Fibroblast of pulmonary artery (primary cell): ENCODE measurements at regions not wholly inside any gene's neighbourhood (a gene's known extent, or its start where the extent isn't known, plus 50 kb on each side); places are given as distances from the start of the nearest gene placed in this dataset.

ENCODE experiments used
- DNase-seq: peaks from one replicate; pipeline ENCODE4 v3.0.0-alpha.2; 2010; ENCODE audit warnings: low read depth
- H3K4me3 ChIP-seq: replicated peaks from 2 replicates; pipeline ENCODE4 v1.5.1; 2011; ENCODE audit warnings: low read depth, mild to moderate bottlenecking, control low read depth, low read length, moderate library complexity
- CTCF ChIP-seq: IDR thresholded peaks from 2 replicates; pipeline ENCODE4 v1.5.1; 2011; ENCODE audit warnings: mild to moderate bottlenecking, control low read depth, low read length, inconsistent platforms; ENCODE audit errors: missing control alignments

- no peak for TF ChIP-seq CTCF
- DNase-seq: no peak
- H3K4me3 ChIP-seq: no peak overlapping the region
These were observed 1010.6 kb downstream of the PCDH9 start for GRCh38 chr13:66219506-66219905.

- TF ChIP-seq CTCF: no peak
- DNase-seq: no peak
- no peak overlapping the region for H3K4me3 ChIP-seq
These were observed 1011.6 kb downstream of the PCDH9 start for GRCh38 chr13:66218583-66218982.

GRCh38 chr13:66216728-66217127, 1013.4 kb downstream of the PCDH9 start:
- DNase-seq: peak; percentile 17
- TF ChIP-seq CTCF: no peak
- no peak overlapping the region for H3K4me3 ChIP-seq

- no peak for TF ChIP-seq CTCF
- H3K4me3 ChIP-seq: no peak overlapping the region
- no peak for DNase-seq
These were observed 1015.7 kb downstream of the PCDH9 start for GRCh38 chr13:66214467-66214866.

GRCh38 chr13:66212511-66212910, 1017.6 kb downstream of the PCDH9 start:
- no peak for TF ChIP-seq CTCF

GRCh38 chr13:66210677-66211076, 1019.5 kb downstream of the PCDH9 start:
- no peak for TF ChIP-seq CTCF
- H3K4me3 ChIP-seq: no peak overlapping the region
- peak; percentile 91 for DNase-seq

More at GRCh38 chr13:66212511-66212910, 1017.6 kb downstream of the PCDH9 start:
- no peak for DNase-seq
- no peak overlapping the region for H3K4me3 ChIP-seq

GRCh38 chr13:66208589-66208988, 1021.5 kb downstream of the PCDH9 start:
- no peak for TF ChIP-seq CTCF
- DNase-seq: no peak
- no peak overlapping the region for H3K4me3 ChIP-seq
